K562 (cell line): ENCODE measurements at regions not wholly inside any gene's neighbourhood (a gene's known extent, or its start where the extent isn't known, plus 50 kb on each side); places are given as distances from the start of the nearest gene placed in this dataset.

ENCODE experiments used
- ATAC-seq: fragments of 200-7000 bp; cut with Tn5 transposase; 3 replicates; pipeline ENCODE4 v1.9.1; 2020; ENCODE audit warnings: moderate library complexity
- BruUV-seq: library from RNA; stranded (reverse); fragments of 400-500 nt; replicated peaks from 2 replicates; lab custom pipeline; 2021; lab: Mats Ljungman, UMichigan
- CTCF ChIA-PET: fragments of 300-600 bp; formaldehyde crosslinking; extraction: SDS; loops from one replicate; lab custom pipeline; 2021; ENCODE audit warnings: low intra/inter-chr PET ratio; lab: Yijun Ruan, JAX
- POLR2A ChIA-PET: fragments of 300-600, 350-650 bp; sonication (Branson Sonifier 250); formaldehyde crosslinking; extraction: SDS; loops from one replicate; lab custom pipeline; 2021; ENCODE audit warnings: antibody characterized with exemption, inconsistent platforms; lab: Yijun Ruan, JAX
- DNase-seq, 4 experiments: peaks; one replicate each; pipeline versions ENCODE4 v3.0.0 to v3.0.0-alpha.2; 2011 to 2018; ENCODE audit warnings: low spot score in 3 of 4, mixed read lengths in 3 of 4; ENCODE audit errors: extremely low read depth in 1 of 4
- FAIRE-seq: peaks from 2 replicates; lab custom pipeline; 2011; peaks lifted over from hg19 to GRCh38; lab: Jason Lieb, UNC
- H2AFZ ChIP-seq: 2 replicates; pipeline ENCODE4 v1.6.0; 2011; ENCODE audit warnings: low read depth, low read length, control low read depth, inconsistent platforms
- H3K27ac ChIP-seq: fragments of 200-600 bp; 3 replicates; pipeline ENCODE4 v1.8.0; 2011; ENCODE audit warnings: low read depth, mild to moderate bottlenecking, control low read depth, inconsistent platforms, low read length, moderate library complexity, mixed read lengths; ENCODE audit errors: extremely low read depth
- H3K27me3 ChIP-seq, 2 experiments: fragments of 300-600 bp in 1 of 2; 2 replicates in 1 of 2; 3 replicates in 1 of 2; pipeline versions ENCODE4 v1.6.0 to v1.8.0; 2011; ENCODE audit warnings: inconsistent platforms in 2 of 2, low read length in 2 of 2, mild to moderate bottlenecking in 1 of 2, mixed read lengths in 1 of 2, moderate library complexity in 1 of 2; ENCODE audit not compliant: control insufficient read depth in 2 of 2, insufficient read depth in 2 of 2
- H3K36me3 ChIP-seq: fragments of 300-600 bp; 3 replicates; pipeline ENCODE4 v1.8.0; 2011; ENCODE audit warnings: mild to moderate bottlenecking, low read length, inconsistent platforms; ENCODE audit not compliant: control insufficient read depth, insufficient read depth
- H3K4me1 ChIP-seq, 2 experiments: fragments of 200-600 bp in 1 of 2; replicated peaks in 1 of 2; 2 replicates in 1 of 2; 3 replicates in 1 of 2; pipeline versions ENCODE4 v1.5.1 to v1.8.0; 2011; ENCODE audit warnings: inconsistent platforms in 2 of 2, low read length in 2 of 2, mild to moderate bottlenecking in 1 of 2, mixed read lengths in 1 of 2, moderate library complexity in 1 of 2; ENCODE audit not compliant: control insufficient read depth in 2 of 2, insufficient read depth in 2 of 2
- H3K4me2 ChIP-seq: 2 replicates; pipeline ENCODE4 v1.6.1; 2011; ENCODE audit warnings: low read length, control low read depth, inconsistent platforms, mixed read lengths; ENCODE audit not compliant: insufficient read depth
- H3K4me3 ChIP-seq: fragments of 200-600 bp; sonication (generic), shearing (Covaris generic); 2 replicates; pipeline ENCODE4 v1.5.1; 2016; ENCODE audit warnings: control low read depth, inconsistent platforms
- H3K79me2 ChIP-seq: fragments of 200-600 bp; 3 replicates; pipeline ENCODE4 v1.8.0; 2011; ENCODE audit warnings: low read length, inconsistent platforms; ENCODE audit not compliant: control insufficient read depth, insufficient read depth
- H3K9ac ChIP-seq, 2 experiments: 2 replicates each; pipeline versions ENCODE4 v1.6.0 to v1.6.1; 2011; ENCODE audit warnings: low read depth in 2 of 2, low read length in 2 of 2, control low read depth in 1 of 2, inconsistent platforms in 1 of 2, mild to moderate bottlenecking in 1 of 2, mixed read lengths in 1 of 2; ENCODE audit not compliant: insufficient read depth in 1 of 2
- H3K9me1 ChIP-seq: one replicate; pipeline ENCODE4 v1.6.0; 2011; ENCODE audit warnings: inconsistent platforms, mild to moderate bottlenecking, low read length, moderate library complexity; ENCODE audit not compliant: control insufficient read depth, insufficient read depth
- H3K9me3 ChIP-seq: replicated peaks from 2 replicates; pipeline ENCODE4 v1.5.1; 2011; ENCODE audit warnings: low read depth, low read length, inconsistent platforms; ENCODE audit not compliant: control insufficient read depth, insufficient read depth
- H4K20me1 ChIP-seq: replicated peaks from 2 replicates; pipeline ENCODE4 v1.6.1; 2011; ENCODE audit warnings: low read length, inconsistent platforms, mixed read lengths; ENCODE audit not compliant: control insufficient read depth, insufficient read depth
- ESRRB ChIP-seq: fragments of 250-450 bp; sonication (Bioruptor Pico); IDR thresholded peaks from 2 replicates; pipeline ENCODE4 v1.5.0; 2020; ENCODE audit warnings: mild to moderate bottlenecking, moderate library complexity, borderline replicate concordance
- FIP1L1 ChIP-seq: fragments of 200-400 bp; formaldehyde crosslinking; IDR thresholded peaks from 2 replicates; pipeline ENCODE4 v1.6.1; 2018; ENCODE audit warnings: mild to moderate bottlenecking, low read depth, low read length; ENCODE audit not compliant: poor library complexity, severe bottlenecking
- NCOA1 ChIP-seq: fragments of 450-650 bp; IDR thresholded peaks from 2 replicates; pipeline ENCODE4 v1.6.1; 2016; ENCODE audit warnings: low read depth
- PHB ChIP-seq: fragments of 250-450 bp; sonication (Bioruptor Pico); IDR thresholded peaks from 2 replicates; pipeline ENCODE4 v1.5.0; 2021
- RBM25 ChIP-seq: fragments of 200-400 bp; formaldehyde crosslinking; IDR thresholded peaks from 2 replicates; pipeline ENCODE4 v1.6.1; 2018; ENCODE audit warnings: low read length, low read depth, moderate library complexity; ENCODE audit not compliant: severe bottlenecking
- SMC3 ChIP-seq: conservative IDR thresholded peaks from 2 replicates; pipeline ENCODE4 v1.6.1; 2011; ENCODE audit warnings: low read depth, low read length, improper control_type of control experiment; ENCODE audit not compliant: insufficient read depth
- TBP ChIP-seq: optimal IDR thresholded peaks from 2 replicates; pipeline ENCODE3; 2011; ENCODE audit warnings: low read depth, low read length, improper control_type of control experiment
- ZFX ChIP-seq: sonication (generic); formaldehyde crosslinking; IDR thresholded peaks from 2 replicates; pipeline ENCODE4 v1.8.0; 2022; ENCODE audit warnings: mild to moderate bottlenecking, missing genetic modification reagents, moderate library complexity
- ZNF217 ChIP-seq: sonication (generic); formaldehyde crosslinking; IDR thresholded peaks from 2 replicates; pipeline ENCODE4 v1.8.0; 2022; ENCODE audit warnings: mild to moderate bottlenecking, missing genetic modification reagents
- ZNF253 ChIP-seq: fragments of 250-450 bp; sonication (Bioruptor Pico); conservative IDR thresholded peaks from 2 replicates; pipeline ENCODE4 v1.6.1; 2021; ENCODE audit warnings: mild to moderate bottlenecking
- ZNF589 ChIP-seq: fragments of 200-800 bp; sonication (Bioruptor generic); IDR thresholded peaks from 2 replicates; pipeline ENCODE4 v1.6.1; 2016; ENCODE audit warnings: low read depth, missing genetic modification characterization, missing compliant biosample characterization
- in situ Hi-C: fragments of 300-500 bp; cut with MboI; formaldehyde crosslinking; loops from 4 replicates; pipeline ENCODE4 v1.15.0; 2018; ENCODE audit warnings: inconsistent platforms, mixed read lengths
- intact Hi-C: fragments of 100-400 bp; cut with micrococcal nuclease; formaldehyde crosslinking; loops from 2 replicates; pipeline ENCODE4 v1.14.2; 2022
- TF ChIP-seq, protein P1 (sequence below), 2 experiments: fragments of 450-650 bp; IDR thresholded peaks; 2 replicates each; pipeline ENCODE4 v1.6.1; 2016; ENCODE audit warnings: mild to moderate bottlenecking in 2 of 2, borderline replicate concordance in 1 of 2, low read depth in 1 of 2, moderate library complexity in 1 of 2
- TF ChIP-seq, protein P2 (sequence below): fragments of 450-650 bp; IDR thresholded peaks from 2 replicates; pipeline ENCODE4 v1.6.1; 2018; ENCODE audit not compliant: partially characterized antibody

DNA sequence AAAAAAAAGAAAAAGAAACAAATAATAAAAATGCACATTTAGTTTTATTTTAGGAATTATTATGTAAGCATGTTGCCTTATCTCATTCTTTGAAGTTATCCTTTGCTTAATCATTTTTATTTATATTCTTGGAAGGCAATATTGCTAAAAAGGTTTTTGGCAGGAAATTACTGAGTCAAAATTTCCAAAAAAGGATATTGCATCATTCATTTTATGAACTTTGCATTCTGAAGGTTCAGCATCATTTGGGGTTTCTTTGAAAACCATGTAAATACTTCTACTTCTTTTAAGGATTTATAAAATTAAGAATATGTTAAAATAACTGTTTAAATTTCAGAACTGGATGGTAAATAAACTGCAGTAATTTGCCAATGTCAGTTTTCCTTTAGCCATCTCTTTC, 94.2 kb upstream of the CTNND2 start:
- Histone ChIP-seq H3K4me2 (no peak overlapping the region), H3K36me3 (no peaks in the 10 kb centered on the region), H3K4me1 (no peaks in the 10 kb centered on the region), H3K27me3 (no peaks in the 10 kb centered on the region), H3K4me3 (no peak overlapping the region), H4K20me1 (no peaks in the 10 kb centered on the region), H3K79me2 (no peaks in the 10 kb centered on the region), H3K9me1 (no peaks in the 10 kb centered on the region), H3K9me3 (no peaks in the 10 kb centered on the region), H3K27ac (no peak overlapping the region), H2AFZ (no peak overlapping the region), H3K9ac (no peak overlapping the region)
- ChIA-PET POLR2A (no interaction called here), CTCF (no interaction called here)
- no TSS peak for BruUV-seq
- FAIRE-seq: no peak
- no peak for ATAC-seq
- in situ Hi-C loops: no loop called here
- DNase-seq: no peak
- intact Hi-C loops: no loop called here
- TF ChIP-seq, protein P1, sequence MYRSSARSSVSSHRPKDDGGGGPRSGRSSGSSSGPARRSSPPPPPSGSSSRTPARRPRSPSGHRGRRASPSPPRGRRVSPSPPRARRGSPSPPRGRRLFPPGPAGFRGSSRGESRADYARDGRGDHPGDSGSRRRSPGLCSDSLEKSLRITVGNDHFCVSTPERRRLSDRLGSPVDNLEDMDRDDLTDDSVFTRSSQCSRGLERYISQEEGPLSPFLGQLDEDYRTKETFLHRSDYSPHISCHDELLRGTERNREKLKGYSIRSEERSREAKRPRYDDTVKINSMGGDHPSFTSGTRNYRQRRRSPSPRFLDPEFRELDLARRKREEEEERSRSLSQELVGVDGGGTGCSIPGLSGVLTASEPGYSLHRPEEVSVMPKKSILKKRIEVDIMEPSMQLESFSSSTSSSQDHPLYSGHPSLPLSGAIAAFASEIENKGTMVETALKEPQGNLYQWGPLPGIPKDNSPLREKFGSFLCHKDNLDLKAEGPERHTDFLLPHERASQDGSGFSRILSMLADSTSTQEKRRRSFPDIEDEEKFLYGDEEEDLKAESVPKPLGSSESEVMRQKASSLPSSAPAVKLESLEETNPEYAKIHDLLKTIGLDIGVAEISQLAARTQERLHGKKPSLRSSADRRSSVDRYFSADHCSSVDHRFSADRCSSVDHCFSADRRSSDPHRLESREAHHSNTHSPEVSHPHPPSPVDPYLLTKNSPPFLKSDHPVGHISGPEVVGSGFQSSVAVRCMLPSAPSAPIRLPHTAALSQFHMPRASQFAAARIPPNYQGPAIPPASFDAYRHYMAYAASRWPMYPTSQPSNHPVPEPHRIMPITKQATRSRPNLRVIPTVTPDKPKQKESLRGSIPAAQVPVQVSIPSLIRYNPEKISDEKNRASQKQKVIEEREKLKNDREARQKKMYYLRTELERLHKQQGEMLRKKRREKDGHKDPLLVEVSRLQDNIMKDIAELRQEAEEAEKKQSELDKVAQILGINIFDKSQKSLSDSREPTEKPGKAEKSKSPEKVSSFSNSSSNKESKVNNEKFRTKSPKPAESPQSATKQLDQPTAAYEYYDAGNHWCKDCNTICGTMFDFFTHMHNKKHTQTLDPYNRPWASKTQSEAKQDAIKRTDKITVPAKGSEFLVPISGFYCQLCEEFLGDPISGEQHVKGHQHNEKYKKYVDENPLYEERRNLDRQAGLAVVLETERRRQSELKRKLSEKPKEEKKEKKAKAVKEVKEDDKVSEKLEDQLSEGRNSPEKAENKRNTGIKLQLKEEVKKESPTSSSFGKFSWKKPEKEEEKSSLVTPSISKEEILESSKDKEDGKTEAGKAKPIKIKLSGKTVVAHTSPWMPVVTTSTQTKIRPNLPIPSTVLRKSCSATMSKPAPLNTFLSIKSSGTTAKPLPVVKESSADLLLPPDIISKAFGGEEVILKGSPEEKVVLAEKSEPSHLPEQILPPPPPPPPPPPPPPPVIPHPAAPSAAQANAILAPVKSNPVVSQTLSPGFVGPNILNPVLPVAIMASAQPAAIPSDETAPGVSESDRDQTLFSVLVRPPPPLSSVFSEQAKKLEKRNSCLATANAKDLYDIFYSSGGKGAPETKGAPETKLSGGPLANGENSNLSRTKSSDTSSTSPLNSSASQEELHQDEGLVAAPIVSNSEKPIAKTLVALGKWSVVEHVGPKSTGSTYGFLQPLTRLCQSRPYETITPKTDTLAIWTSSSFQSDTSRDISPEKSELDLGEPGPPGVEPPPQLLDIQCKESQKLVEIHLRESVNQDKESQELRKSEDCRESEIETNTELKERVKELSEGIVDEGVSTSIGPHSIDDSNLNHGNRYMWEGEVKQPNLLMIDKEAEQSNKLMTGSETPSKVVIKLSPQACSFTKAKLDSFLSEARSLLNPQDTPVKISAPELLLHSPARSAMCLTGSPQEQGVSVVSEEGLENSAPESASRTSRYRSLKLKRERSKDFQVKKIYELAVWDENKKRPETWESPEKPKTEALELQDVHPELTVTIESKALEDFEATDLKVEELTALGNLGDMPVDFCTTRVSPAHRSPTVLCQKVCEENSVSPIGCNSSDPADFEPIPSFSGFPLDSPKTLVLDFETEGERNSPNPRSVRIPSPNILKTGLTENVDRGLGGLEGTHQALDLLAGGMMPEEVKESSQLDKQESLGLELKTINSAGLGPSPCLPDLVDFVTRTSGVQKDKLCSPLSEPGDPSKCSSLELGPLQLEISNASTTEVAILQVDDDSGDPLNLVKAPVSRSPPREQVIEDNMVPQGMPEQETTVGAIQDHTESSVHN (IDR thresholded peaks at IDR 0.05; ENCODE audit: borderline replicate concordance in 1 of 2, low read depth in 1 of 2): no peak
- no peak for TF ChIP-seq NCOA1
- no peak for TF ChIP-seq SMC3
- no peak for TF ChIP-seq PHB (CRISPR knock-in tag)
- TF ChIP-seq TBP: no peak
- no peak for TF ChIP-seq FIP1L1
- no peak for TF ChIP-seq ZNF217 (CRISPR knock-in tag)
- no peak for TF ChIP-seq ZNF253 (CRISPR knock-in tag)
- no peak for TF ChIP-seq ZFX
- no peak for TF ChIP-seq ESRRB
- TF ChIP-seq, protein P2, sequence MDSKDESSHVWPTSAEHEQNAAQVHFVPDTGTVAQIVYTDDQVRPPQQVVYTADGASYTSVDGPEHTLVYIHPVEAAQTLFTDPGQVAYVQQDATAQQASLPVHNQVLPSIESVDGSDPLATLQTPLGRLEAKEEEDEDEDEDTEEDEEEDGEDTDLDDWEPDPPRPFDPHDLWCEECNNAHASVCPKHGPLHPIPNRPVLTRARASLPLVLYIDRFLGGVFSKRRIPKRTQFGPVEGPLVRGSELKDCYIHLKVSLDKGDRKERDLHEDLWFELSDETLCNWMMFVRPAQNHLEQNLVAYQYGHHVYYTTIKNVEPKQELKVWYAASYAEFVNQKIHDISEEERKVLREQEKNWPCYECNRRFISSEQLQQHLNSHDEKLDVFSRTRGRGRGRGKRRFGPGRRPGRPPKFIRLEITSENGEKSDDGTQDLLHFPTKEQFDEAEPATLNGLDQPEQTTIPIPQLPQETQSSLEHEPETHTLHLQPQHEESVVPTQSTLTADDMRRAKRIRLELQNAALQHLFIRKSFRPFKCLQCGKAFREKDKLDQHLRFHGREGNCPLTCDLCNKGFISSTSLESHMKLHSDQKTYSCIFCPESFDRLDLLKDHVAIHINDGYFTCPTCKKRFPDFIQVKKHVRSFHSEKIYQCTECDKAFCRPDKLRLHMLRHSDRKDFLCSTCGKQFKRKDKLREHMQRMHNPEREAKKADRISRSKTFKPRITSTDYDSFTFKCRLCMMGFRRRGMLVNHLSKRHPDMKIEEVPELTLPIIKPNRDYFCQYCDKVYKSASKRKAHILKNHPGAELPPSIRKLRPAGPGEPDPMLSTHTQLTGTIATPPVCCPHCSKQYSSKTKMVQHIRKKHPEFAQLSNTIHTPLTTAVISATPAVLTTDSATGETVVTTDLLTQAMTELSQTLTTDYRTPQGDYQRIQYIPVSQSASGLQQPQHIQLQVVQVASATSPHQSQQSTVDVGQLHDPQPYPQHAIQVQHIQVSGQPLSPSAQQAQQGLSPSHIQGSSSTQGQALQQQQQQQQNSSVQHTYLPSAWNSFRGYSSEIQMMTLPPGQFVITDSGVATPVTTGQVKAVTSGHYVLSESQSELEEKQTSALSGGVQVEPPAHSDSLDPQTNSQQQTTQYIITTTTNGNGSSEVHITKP: no peak
- TF ChIP-seq RBM25: no peak
- TF ChIP-seq ZNF589 (CRISPR knock-in tag): no peak
